Transverse colon (tissue), 4 donors: ENCODE measurements at regions not wholly inside any gene's neighbourhood (a gene's known extent, or its start where the extent isn't known, plus 50 kb on each side); places are given as distances from the start of the nearest gene placed in this dataset.

ENCODE experiments used
- POLR2A ChIP-seq: fragments of 450-650 bp; IDR thresholded peaks from one replicate; pipeline ENCODE4 v1.6.1; 2016; ENCODE audit warnings: antibody characterized with exemption, mild to moderate bottlenecking, moderate library complexity
- POLR2AphosphoS5 ChIP-seq, 3 donors: sonication (generic); formaldehyde crosslinking; IDR thresholded peaks; one replicate each; pipeline ENCODE4 v1.6.1; 2016; ENCODE audit warnings: antibody characterized with exemption in 3 of 3
- TF ChIP-seq, protein P1 (sequence below), 5 experiments: fragments of 200-600 bp in 3 of 5; fragments of 450-650 bp in 2 of 5; sonication (generic) in 3 of 5; IDR thresholded peaks; 1 replicate in 2 of 5; 2 replicates in 3 of 5; pipeline ENCODE4 v1.5.1; 2016 to 2017; ENCODE audit warnings: antibody characterized with exemption in 5 of 5, inconsistent platforms in 3 of 5, mild to moderate bottlenecking in 2 of 5, moderate library complexity in 1 of 5

DNA sequence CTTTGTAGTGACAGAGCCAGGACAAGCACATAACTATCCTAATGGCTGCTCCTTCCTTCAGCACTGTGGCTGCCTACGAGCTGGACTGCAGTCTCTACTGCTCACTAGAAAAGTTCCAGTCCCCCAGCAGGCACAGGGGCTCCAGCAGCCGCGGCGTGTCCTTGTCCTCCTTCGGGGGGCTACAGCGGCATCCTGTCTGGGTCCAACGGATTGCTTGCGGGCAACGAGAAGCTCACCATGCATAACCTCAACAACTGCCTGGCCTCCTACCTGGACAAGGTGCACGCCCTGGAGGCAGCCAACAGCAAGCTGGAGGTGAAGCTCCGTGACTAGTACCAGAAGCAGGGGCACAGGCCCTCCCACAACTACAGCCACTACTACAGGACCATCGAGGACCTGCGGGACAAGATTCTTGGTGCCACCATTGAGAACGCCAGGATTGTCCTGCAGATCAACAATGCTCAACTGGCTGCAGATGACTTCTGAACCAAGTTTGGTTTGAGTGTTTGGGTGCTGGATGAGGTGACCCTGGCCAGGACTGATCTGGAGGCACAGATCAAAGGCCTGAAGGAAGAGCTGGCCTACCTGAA, 169.4 kb downstream of the NDUFA12 start:
- TF ChIP-seq, protein P1, sequence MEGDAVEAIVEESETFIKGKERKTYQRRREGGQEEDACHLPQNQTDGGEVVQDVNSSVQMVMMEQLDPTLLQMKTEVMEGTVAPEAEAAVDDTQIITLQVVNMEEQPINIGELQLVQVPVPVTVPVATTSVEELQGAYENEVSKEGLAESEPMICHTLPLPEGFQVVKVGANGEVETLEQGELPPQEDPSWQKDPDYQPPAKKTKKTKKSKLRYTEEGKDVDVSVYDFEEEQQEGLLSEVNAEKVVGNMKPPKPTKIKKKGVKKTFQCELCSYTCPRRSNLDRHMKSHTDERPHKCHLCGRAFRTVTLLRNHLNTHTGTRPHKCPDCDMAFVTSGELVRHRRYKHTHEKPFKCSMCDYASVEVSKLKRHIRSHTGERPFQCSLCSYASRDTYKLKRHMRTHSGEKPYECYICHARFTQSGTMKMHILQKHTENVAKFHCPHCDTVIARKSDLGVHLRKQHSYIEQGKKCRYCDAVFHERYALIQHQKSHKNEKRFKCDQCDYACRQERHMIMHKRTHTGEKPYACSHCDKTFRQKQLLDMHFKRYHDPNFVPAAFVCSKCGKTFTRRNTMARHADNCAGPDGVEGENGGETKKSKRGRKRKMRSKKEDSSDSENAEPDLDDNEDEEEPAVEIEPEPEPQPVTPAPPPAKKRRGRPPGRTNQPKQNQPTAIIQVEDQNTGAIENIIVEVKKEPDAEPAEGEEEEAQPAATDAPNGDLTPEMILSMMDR (IDR thresholded peaks at IDR 0.05) = no peak
- TF ChIP-seq POLR2A (no peak), POLR2AphosphoS5 (IDR thresholded peaks at IDR 0.05) (no peak)
